Stimulated activated CD4-positive, alpha-beta T cell treated with anti-CD3 and anti-CD28 coated beads, Interleukin-1b, Interleukin-23, amount 100 ng/mL, for 24 hours (primary cell): ENCODE measurements at regions not wholly inside any gene's neighbourhood (a gene's known extent, or its start where the extent isn't known, plus 50 kb on each side); places are given as distances from the start of the nearest gene placed in this dataset.

Source experiments
- DNase-seq, 4 experiments: peaks; one replicate each; pipeline ENCODE4 v3.0.0-alpha.2; 2020; ENCODE audit warnings: low read depth in 4 of 4, low spot score in 1 of 4

GRCh38 chr5:175246889-175247520 is 197.0 kb downstream of the DRD1 start:
- DNase-seq, result no peak

DNA sequence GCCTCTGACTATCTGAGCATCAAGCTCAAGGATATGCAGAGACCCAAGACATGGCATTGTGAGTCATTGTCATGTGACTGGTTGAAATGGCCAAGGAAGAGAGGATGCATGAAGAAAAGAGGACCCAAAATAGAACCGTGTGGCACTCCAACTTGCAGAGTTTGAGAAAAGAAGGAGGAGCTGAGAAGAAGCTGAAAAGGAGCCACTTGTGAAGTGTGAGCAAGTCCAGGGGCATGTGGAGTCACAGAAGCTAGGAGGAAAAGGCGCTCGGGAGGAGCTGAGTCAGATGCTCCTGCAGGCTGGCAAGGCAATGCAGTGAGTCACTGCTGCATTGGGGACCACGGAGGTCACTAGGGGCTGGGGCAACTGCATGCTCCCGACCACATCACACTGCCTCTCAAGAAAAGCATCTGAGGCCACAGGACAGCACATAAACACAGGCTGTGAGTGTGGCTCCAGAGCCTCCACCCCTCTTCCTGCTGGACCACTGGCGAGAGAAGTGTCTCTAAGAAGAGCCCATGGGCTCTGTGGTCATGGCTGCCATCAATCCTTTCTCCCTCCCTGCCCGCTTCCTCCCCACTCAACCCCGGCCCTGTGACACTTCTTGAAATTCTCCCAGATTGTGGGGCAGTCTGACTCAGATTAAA is 197.6 kb downstream of the DRD1 start:
- peak in 2 of 4 experiments; percentile 1 to 3 for DNase-seq

DNA sequence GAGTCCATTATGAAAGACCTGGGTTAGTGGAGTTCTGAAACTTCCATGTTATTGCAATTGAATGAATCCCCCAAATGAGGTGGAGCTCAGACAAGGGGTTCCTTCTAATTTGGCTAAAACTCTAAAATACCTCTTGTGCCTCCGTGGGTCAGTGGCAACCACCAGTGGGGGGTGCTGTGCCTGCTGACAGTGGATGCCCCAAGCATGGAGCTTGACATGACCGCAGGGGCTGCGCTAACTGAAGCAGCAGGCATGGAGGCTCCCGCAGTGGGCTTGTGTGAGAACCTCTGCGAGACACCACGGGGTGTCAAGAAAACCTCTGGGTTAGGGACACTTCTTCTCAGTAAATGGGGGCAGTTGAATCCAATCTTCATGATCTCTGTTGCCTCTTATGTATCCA is 200.5 kb downstream of the DRD1 start:
- no peak for DNase-seq

DNA sequence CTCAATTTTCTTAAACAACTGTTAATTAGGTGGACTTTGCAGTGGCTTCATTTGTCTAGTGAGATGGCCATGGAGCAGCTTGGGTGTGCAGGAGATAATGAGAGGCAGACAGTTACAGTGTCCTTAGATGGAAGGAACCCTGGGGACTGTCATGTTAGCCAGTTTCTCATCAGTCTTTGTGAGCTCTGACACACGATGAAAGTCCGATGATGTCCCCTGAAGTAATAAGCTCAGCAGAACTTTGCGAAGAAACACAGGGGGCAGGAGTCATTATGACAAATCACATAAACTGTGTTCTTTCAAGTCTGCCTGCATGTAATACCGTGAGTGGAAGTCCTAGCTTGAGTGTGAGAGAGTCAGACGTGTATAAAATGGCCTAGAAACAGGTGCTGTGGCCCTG is 201.8 kb downstream of the DRD1 start:
- DNase-seq, result no peak

GRCh38 chr5:175238326-175238725 is 205.7 kb downstream of the DRD1 start:
- DNase-seq, result no peak

- no peak for DNase-seq
These were observed 207.8 kb downstream of the DRD1 start for GRCh38 chr5:175236176-175236575.

DNA sequence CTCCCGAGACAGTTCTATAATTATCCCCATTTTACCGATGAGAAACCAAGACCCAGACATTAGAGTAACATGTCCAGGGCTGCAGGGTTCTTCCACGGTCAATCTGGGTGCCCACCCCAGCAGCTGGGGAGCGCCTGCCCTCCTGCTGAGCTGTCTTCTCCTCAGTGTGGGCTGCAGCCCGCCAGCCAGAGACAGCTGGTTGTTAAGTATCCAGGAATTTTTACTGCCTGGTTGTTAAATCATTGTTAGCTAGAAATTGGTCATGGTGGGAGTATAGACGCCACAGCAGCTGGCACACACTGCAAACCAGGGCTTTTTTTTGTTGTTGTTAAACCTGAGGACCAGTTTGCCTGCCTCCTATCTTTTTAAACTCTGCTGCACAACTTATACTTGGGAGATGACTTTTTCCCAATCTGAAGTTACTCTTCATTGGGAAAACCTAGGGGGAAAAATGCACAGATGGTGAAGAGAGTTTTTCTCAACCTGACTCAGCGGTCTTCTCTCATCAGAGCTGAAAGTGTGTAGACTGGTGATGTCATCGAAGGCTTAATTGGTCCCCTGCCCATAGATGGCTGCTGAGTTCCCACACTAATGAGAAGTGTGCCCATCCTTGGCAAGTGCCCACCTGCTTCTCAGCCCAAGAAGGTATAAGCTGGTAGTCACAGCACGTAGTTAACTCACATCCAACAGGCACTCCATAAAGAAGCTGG is 208.6 kb downstream of the DRD1 start:
- DNase-seq, result no peak

GRCh38 chr5:175230299-175230698 is 213.7 kb downstream of the DRD1 start:
- DNase-seq, result no peak

DNA sequence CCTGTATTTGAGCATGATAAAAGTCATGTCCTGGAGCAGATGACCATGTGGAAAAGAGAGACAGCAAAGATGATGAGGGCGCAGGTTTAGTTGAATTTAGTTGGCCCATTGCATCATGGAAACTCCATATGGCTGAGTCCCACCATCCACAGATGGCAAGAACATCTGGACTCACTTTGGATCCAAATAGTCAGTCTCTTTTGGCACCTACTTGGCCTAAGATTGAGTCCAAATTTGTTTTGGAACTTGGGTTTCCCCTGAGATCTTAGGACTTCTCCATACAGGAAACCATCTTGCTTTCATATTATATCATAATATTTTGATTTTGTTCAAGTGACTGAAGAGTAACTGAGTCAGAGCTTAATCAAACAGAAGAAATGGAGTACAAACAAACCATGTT is 217.5 kb downstream of the DRD1 start:
- DNase-seq, result no peak

DNA sequence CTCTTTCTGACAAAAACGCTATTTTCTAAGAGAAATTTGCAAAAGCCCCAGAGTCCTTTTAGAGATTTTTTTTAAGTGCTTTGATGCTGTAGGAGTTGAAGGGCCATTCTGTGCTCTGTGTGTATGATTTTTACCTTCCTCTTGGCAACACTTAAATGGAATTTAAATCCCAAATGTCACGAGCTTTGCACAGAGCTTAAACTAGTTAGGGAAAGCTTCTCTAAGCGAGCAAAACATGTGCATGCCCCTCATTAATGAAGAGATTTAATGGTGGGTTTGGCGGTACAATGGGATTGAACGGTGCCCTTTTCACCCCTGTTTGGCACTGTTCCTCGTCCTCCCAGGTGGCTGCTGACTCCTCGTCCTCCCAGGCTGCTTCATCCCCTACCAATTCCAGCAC is 220.7 kb downstream of the DRD1 start:
- DNase-seq, result no peak

- no peak for DNase-seq
These were observed 221.4 kb downstream of the DRD1 start for GRCh38 chr5:175222621-175223020.

DNA sequence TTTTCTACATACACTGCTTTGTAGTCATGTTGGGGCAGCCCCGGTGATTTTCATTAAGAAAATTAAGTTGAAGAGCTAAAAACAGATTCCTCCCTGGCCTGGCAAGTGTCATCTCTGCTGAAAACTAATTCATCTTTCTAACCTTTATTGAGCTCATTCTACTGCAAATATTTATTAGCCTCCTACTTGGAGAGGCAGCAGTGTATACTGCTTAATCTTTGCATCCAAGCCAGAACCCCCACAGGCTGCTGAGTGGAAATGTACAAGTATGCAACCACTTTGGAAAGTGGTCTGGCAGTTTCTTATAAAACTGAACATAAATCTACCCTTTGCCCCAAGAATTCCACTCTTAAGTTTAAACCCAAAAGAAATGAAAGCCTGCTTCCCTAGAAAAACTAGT is 223.4 kb downstream of the DRD1 start:
- DNase-seq, result no peak

GRCh38 chr5:175219366-175219765 is 224.6 kb downstream of the DRD1 start:
- no peak for DNase-seq

- no peak for DNase-seq
These were observed 227.0 kb downstream of the DRD1 start for GRCh38 chr5:175216991-175217390.

GRCh38 chr5:175215906-175216305 is 228.1 kb downstream of the DRD1 start:
- no peak for DNase-seq

- DNase-seq, result no peak
These were observed 229.8 kb downstream of the DRD1 start for GRCh38 chr5:175214152-175214551.

GRCh38 chr5:175211956-175212756 is 231.8 kb downstream of the DRD1 start:
- no peak for DNase-seq

DNA sequence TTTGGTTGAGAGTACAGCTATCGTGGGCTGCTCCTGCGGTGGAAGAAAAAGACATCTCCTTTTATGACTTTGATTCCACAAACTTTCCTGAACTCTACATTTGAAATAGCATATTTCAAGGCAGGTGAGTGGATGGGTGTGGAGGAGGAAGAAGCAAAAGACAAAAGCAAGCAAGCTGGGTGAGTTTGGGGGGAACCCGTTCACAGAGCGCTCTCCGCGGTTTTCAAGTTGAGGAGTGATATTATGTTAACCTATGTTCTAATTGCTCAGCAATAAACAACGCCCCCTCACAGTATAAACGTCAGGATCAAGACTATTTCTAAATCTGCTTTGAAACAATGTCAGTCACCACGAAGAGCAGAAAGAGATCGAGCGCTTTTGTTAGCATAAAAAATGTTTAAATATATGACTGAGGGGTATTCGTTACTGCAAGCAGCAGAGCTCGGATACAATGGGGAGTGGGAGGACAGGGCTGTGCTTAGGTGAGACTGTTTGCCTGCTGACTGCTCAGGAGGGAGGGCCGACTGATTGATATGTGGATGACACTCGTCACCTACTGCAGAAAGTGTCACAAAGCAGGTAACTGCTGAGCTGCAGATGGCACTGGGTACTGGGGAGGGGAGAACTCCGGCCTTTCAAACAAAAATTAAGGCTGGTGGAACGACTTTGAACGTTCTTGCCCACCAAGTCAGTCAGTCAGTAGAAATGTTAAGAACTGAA is 236.5 kb downstream of the DRD1 start:
- no peak for DNase-seq

DNA sequence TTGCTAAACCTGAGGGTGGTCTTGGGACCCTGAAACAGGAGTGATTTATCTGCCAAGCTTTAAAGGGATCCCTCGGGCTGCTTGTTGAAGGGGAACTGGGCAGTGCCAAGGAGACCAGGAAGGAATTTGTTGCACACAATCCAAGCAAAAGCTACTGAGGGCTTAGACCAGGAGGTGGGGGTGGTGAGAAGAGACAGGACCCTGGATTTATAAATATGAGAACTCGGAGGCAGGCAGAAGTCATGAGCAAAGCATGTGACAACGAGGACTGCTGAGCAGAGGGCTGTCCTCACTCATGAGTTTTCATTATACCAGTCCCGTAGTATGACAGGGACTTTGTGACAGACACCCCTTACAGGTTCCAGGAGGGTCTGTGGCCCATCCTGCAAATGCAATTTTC is 237.3 kb downstream of the DRD1 start:
- no peak for DNase-seq

DNA sequence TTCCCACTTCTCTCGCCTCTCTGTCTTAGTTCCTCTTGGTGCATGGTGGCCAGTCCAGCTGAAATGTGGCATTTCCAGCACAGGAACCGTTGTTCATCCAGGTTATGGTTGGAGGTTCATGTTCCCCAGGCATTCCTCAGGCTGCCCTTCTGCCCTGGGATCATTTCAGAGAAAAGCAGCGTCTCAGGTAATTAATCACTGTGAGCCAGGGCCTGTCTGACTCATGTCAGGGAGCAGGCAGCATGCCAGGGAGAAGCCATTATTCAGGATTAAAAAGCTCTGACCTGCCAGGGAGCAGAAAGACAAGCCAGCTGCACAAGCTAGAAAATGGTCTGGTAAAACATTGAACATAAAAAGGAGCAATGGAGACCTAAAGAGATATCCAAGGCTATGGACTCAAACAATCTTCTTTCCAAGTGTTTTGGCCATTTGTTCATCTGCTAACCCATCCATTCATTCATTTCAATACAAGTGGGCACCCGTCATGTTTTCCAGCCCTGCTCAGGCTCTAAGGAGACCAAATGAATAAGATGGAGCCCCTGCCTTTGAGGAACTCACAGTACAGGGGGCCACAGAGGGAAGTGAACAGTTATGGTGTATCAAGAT is 241.4 kb downstream of the DRD1 start:
- no peak for DNase-seq

GRCh38 chr5:175201393-175201792 is 242.6 kb downstream of the DRD1 start:
- no peak for DNase-seq
